HL-60 (cell line): ENCODE measurements at regions not wholly inside any gene's neighbourhood (a gene's known extent, or its start where the extent isn't known, plus 50 kb on each side); places are given as distances from the start of the nearest gene placed in this dataset.
A peak's percentile ranks its signal among the peaks of the same experiment; 100 is the strongest.

Experiments
- DNase-seq, 2 experiments: peaks; one replicate each; pipeline ENCODE4 v3.0.0-alpha.2; 2010 to 2020; ENCODE audit warnings: low read depth in 1 of 2, low spot score in 1 of 2
- H3K27ac ChIP-seq: fragments of 250-450 bp; sonication (Bioruptor Pico); replicated peaks from 2 replicates; pipeline ENCODE4 v1.5.1; 2020; ENCODE audit warnings: mild to moderate bottlenecking, moderate library complexity
- H3K27me3 ChIP-seq: fragments of 250-450 bp; sonication (Bioruptor Pico); 2 replicates; pipeline ENCODE4 v1.5.1; 2021; ENCODE audit warnings: mild to moderate bottlenecking, moderate library complexity; ENCODE audit not compliant: insufficient read depth, poor library complexity, severe bottlenecking
- H3K4me3 ChIP-seq: replicated peaks from 2 replicates; pipeline ENCODE4 v1.5.1; 2011; ENCODE audit warnings: mild to moderate bottlenecking, control low read depth, low read length; ENCODE audit not compliant: insufficient read depth
- GABPA ChIP-seq: IDR thresholded peaks from 2 replicates; pipeline ENCODE4 v1.6.1; 2012; ENCODE audit warnings: low read depth
- POLR2AphosphoS5 ChIP-seq: IDR thresholded peaks from 2 replicates; pipeline ENCODE4 v1.6.1; 2012; ENCODE audit warnings: low read depth
- SPI1 ChIP-seq: IDR thresholded peaks from 2 replicates; pipeline ENCODE4 v1.6.1; 2012; ENCODE audit warnings: low read depth, mild to moderate bottlenecking, borderline replicate concordance
- TF ChIP-seq, protein P1 (sequence below): IDR thresholded peaks from one replicate; pipeline ENCODE4 v1.5.1; 2011; ENCODE audit warnings: low read length, control low read depth, inconsistent platforms; ENCODE audit not compliant: insufficient read depth
- TF ChIP-seq, protein P2 (sequence below): IDR thresholded peaks from 2 replicates; pipeline ENCODE4 v1.6.1; 2012; ENCODE audit warnings: low read depth; ENCODE audit not compliant: insufficient replicate concordance

DNA sequence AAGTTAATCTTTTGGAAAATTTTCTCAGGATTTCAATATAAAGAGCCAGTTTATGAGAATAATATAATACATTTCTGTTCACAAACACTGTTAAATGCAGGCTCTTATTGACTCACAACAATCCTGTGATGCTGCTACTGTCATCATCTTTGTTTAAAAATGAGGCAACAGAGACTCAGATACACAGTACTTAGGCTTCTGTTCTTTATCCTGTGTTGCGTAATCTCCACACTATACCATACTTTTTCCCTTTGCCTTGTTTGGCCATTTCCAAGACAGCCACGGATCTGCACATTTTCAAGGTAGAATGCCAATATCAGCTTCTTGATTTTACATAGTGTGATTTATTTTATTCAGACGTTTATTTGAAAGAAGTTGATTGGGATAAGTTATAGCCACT is 699.0 kb upstream of the CITED2 start:
- TF ChIP-seq SPI1: no peak
- TF ChIP-seq, protein P1, sequence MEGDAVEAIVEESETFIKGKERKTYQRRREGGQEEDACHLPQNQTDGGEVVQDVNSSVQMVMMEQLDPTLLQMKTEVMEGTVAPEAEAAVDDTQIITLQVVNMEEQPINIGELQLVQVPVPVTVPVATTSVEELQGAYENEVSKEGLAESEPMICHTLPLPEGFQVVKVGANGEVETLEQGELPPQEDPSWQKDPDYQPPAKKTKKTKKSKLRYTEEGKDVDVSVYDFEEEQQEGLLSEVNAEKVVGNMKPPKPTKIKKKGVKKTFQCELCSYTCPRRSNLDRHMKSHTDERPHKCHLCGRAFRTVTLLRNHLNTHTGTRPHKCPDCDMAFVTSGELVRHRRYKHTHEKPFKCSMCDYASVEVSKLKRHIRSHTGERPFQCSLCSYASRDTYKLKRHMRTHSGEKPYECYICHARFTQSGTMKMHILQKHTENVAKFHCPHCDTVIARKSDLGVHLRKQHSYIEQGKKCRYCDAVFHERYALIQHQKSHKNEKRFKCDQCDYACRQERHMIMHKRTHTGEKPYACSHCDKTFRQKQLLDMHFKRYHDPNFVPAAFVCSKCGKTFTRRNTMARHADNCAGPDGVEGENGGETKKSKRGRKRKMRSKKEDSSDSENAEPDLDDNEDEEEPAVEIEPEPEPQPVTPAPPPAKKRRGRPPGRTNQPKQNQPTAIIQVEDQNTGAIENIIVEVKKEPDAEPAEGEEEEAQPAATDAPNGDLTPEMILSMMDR: no peak
- no peak for TF ChIP-seq GABPA
- TF ChIP-seq, protein P2, sequence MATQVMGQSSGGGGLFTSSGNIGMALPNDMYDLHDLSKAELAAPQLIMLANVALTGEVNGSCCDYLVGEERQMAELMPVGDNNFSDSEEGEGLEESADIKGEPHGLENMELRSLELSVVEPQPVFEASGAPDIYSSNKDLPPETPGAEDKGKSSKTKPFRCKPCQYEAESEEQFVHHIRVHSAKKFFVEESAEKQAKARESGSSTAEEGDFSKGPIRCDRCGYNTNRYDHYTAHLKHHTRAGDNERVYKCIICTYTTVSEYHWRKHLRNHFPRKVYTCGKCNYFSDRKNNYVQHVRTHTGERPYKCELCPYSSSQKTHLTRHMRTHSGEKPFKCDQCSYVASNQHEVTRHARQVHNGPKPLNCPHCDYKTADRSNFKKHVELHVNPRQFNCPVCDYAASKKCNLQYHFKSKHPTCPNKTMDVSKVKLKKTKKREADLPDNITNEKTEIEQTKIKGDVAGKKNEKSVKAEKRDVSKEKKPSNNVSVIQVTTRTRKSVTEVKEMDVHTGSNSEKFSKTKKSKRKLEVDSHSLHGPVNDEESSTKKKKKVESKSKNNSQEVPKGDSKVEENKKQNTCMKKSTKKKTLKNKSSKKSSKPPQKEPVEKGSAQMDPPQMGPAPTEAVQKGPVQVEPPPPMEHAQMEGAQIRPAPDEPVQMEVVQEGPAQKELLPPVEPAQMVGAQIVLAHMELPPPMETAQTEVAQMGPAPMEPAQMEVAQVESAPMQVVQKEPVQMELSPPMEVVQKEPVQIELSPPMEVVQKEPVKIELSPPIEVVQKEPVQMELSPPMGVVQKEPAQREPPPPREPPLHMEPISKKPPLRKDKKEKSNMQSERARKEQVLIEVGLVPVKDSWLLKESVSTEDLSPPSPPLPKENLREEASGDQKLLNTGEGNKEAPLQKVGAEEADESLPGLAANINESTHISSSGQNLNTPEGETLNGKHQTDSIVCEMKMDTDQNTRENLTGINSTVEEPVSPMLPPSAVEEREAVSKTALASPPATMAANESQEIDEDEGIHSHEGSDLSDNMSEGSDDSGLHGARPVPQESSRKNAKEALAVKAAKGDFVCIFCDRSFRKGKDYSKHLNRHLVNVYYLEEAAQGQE: no peak
- TF ChIP-seq POLR2AphosphoS5: no peak
- H3K27me3 ChIP-seq: no peaks in the 10 kb centered on the region
- DNase-seq: peak in 1 of 2 experiments; percentile 14
- no peak overlapping the region for H3K27ac ChIP-seq
- no peak overlapping the region for H3K4me3 ChIP-seq

DNA sequence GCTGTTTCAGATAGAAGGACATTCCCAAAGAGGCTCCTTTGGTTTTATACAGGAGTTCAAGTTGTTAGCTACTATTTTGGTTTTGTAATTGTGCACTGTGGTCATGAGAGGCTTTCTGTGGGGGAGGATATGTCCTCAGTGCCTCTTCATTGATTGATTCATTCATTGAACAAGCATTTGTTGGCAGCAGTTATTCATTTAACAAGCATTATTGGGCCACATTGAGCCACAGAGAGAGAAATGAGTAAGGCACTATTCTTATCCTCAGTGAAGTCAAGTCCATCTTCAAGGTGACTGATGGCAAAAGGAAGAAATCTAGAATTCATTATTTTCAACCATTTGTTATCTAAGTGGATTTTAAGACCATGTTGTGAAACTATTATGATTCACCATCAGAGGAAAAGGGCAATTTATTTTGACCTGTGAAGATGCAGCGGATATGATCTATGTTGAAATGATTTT is 697.2 kb upstream of the CITED2 start:
- TF ChIP-seq SPI1 (no peak), POLR2AphosphoS5 (no peak), GABPA (no peak)
- TF ChIP-seq, protein P2: no peak
- TF ChIP-seq, protein P1: no peak
- no peak for DNase-seq

DNA sequence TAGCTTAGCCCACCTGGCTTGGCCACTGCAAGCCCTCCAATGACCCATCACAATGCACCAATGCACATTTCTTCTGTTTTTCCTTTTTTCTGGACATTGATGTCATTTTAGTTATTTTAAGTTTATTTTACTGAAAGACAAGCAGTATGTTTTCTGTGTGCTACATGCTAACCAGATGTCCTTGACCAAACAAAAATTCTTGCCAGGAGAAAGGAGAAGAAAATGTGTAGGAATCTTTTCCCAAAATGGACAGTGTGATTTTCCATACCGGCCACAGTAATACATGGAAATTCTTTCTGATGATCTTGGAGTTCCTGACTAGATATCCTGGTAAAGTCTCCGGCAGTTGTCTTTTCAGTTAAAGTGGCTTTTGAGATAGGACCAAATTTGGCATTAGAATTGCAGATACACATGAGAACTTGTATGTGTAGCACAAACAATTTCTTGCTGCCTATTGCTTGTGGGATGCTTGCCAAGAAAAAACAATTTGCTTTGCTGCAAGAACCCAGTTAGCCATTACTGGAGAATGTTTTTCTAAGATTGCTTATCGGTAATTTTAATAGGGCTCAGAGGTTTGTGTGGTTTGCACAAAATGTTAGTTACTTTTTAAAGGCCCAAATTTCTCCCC is 696.5 kb upstream of the CITED2 start:
- no peak for DNase-seq
- TF ChIP-seq POLR2AphosphoS5 (no peak), GABPA (no peak), SPI1 (no peak)
- TF ChIP-seq, protein P1: no peak
- TF ChIP-seq, protein P2: no peak
- Histone ChIP-seq H3K27me3 (no peaks in the 10 kb centered on the region), H3K4me3 (no peak overlapping the region), H3K27ac (no peak overlapping the region)

More for the DNA sequence above, 697.2 kb upstream of the CITED2 start:
- H3K27me3 ChIP-seq: no peaks in the 10 kb centered on the region
- H3K27ac ChIP-seq: no peak overlapping the region
- no peak overlapping the region for H3K4me3 ChIP-seq
